Fibroblast of skin of abdomen (primary cell): ENCODE measurements at regions not wholly inside any gene's neighbourhood (a gene's known extent, or its start where the extent isn't known, plus 50 kb on each side); places are given as distances from the start of the nearest gene placed in this dataset.
"Not testable (repeated sequence)": the region's sequence is repeated elsewhere in the genome, so short reads cannot be mapped to it uniquely, and the experiment has no call there.

Source experiments
- DNase-seq: peaks from one replicate; pipeline ENCODE4 v3.0.0-alpha.2; 2013

DNA sequence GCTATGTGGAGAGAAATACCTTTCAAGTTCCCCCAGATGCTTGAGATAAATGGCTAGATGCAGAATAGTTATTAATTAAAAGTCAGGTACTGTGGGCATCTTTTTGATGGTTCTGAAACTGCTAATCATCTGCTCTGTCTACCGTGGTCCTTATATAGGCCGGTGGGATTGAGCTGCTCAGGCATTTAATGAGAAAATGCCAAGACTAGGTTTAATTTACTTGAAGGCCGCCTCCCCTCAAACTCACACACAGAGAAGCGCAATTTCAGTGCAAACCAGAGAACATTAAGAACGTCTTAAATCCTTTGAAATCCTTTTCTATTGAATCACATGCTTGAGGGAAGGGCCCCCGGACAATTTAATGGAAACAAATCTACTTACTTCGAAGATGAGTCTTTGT, 136.4 kb upstream of the CRBN start:
- no peak for DNase-seq

DNA sequence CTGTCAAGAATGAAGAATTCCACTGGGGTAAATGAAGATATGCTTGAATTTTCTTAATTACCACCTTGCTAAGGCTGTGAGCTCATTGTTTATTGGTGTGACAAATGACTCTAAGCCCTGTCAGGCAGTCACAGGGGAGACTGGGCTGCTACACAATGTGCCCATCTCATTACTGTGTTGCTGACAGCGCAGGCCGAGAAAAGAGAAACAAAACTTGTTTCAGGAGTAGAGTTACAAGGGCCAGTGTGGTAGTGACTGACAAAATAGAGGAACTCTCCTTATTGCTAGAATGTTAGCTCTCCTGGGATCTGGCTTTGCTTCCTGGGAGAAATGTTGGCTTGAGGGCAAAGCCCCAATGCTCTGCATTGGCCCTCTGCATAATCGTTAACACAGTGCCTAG, 130.4 kb upstream of the CRBN start:
- no peak for DNase-seq

DNA sequence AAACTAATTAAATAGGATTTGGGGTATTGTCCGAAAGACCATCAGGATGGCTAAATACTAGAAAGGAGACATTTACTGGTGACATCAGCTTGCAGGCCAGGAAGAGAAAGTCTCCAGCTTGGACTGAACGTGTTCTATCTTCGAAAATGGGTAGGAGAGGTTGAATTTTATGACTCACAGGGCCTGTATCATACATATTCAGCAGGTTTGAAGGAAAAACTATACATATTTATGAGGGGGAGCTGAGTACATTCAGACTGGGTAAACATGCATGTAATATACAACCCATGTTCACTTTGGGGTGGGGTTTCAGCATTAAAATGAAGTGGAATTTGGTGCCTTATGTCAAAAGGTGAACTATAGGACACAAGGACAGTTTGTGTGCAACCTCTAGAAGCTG, 129.3 kb upstream of the CRBN start:
- DNase-seq = no peak

DNA sequence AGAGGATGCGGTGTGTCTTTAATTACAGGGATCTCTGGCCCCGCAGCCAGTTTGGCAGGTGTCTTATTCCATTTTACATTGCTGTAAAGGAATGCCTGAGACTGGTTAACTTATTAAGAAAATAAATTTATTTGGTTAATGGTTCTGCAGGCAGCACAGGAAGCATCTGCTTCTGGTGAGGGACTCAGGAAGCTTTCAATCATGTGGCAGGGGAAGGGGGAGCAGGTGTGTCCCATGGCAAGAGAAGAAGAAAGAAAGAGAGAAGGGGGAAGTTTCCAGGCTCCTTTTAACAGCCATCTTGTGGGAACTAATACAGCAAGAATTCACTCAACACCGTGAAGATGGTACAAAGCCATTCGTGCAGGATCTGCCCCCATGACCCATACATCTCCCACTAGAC, 128.0 kb upstream of the CRBN start:
- DNase-seq = no peak

DNA sequence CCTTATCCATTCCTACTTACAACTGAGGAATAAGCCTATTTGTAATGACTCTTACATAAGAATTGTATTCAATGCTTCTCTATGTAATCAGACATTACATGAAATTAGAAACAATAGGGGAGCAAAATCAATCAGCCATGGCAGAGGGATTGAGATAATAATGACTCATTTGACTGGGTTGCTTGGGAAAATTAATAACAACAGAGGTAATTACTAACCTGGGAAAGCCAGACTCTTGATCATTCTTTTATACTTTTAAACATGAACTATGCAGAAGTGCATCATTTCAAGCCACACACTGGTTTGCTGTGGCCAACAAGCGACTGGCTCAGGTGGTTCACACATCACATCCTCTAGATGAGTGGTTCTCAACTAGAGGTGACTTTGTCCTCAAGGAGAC, 126.3 kb upstream of the CRBN start:
- DNase-seq = no peak

DNA sequence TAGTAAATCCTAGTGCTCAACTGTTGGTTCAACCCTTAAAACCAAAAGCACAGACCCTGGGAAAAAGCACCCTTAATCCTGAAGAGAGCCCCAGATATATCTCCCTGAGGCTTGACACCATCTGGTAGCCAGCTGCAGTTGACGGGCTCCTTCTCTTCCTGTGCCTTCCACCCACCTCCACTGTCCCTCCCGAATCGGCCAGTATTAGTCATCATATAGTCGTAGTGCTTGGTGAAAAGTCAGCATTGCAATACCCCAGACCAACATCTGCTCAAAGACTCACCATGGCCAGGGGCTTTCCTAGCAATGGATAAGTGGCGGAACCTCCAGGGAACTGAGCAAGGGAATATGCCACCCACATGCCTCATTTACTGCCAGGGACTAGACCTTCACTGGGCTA, 125.6 kb upstream of the CRBN start:
- DNase-seq = peak; percentile 18

DNA sequence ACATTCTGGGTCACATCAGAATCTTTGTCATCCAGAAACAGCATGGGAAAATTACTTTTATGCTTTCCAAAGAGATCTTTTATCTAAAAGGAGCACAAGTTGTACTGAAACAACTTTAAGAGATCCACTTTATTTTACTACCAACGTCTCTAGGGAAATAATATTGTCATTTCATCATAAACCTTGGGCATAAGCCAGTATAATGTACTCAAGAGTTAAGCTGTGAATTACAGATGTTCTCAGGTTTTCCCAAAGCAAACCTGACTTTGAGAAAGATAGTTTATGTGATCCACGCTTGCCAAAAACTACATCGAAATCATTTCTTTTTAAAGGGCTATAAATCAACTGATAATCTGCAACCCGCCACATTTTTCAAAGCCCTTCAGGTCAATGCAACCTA, 124.1 kb upstream of the CRBN start:
- DNase-seq = no peak

DNA sequence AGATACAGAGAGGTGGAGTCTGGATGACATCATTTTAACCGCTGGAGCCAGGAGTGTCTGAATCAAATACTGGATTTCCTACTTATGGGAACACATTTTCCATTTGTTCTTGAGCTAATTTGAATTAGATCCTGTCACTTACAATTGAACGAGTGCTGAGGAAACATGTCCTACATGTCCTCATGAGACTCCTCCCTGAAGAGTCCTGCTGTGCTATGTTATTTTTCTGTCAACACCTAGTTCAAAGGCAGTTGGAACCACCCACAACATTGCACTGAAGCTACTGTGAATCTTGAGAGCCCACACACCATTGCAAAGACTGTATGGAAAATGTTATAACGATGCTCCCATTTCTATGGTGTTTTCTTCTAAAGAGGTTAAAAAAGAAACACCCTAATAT, 123.5 kb upstream of the CRBN start:
- DNase-seq = no peak

DNA sequence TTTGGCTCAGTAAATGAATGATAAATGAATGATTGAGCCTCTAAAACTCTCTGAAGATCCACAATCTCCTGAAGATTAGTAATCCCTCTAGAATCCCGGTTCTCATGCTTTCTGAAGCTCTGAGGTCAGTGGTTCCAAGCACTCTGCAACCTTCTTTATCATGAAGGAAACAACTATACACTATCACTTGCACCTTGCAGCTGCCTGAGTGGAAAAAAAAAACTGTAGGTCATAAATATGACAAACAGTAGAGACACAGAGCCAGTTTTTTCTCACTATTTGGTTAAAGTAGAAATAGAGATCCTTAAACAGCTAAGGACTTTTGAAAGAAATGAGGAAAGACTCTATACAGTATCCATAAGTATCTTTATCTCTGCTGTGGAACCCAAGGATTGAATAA, 122.0 kb upstream of the CRBN start:
- DNase-seq = no peak

DNA sequence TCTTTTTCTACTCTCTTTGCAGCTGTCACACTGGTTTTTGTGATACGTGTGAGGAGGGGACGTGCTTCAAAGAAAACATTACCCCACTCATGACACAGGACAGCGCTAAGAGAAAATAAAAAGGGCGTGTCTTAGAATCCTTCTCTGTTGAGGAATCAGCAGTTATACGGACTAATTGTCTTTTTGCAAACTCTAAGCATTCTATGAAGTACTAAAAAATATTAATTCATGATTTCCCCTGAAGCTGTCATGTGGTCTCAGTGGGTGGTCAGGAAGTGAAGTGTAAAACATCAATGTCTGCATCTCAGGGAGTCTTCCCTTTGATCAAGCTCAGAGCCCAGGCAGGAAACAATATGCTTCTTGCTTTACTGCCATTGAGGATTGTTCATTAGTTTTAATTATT, 117.5 kb upstream of the CRBN start:
- no peak for DNase-seq

DNA sequence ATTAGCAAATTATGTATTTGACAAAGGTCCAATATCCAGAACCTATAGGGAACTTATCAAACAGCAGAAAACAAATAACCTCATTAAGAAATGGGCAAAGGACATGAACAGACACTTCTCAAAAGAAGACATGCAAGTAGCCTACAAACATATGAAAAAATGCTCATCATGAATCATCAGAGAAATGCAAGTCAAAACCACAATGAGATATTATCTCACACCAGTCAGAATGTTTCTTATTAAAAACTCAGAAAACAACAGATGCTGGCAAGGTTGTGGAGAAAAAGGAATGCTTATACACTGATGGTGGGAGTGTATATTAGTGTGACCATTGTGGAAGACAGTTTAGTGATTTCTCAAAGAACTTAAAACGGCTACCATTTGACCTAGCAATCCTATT, 116.1 kb upstream of the CRBN start:
- no peak for DNase-seq

DNA sequence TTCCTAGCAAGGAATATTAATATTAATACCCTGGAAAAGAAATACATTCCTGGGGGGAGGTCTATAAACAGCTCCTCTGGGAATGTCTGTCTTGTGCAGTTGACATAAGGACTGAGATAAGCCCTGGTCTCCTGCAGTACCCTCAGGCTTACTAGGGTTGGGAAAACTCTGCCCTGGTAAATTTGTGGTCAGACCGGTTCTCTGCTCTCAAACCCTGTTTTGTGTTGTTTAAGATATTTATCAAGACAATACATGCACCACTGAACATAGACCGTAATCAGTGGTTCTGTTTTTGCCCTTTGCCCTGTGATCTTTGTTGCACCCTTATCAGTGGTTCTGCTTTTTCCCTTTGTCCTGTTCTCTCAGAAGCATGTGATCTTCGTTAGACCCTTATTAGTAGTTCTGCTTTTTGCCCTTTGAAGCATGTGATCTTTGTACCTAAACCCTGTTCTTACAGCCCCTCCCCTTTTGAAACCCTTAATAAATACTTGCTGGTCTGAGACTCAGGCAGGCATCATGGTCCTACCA, 112.3 kb upstream of the CRBN start:
- not testable (repeated sequence) for DNase-seq

DNA sequence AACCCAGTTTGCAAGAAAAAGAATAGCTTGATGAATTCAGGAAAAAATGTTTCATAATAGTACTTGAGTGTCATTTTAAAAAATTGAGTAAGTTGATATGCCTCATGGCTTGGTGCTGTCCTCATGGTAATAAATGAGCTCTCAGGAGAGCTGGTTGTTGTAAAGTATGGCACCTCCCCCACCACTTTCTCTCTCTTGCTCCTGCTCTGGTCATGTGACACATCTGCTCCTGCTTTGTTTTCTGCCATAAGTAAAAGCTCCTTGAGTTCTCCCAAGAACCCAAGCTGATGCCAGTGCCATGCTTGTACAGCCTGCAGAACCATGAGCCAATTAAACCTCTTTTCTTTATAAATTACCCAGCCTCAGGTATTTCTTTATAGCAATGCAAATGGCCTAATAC, 108.8 kb upstream of the CRBN start:
- DNase-seq = no peak

DNA sequence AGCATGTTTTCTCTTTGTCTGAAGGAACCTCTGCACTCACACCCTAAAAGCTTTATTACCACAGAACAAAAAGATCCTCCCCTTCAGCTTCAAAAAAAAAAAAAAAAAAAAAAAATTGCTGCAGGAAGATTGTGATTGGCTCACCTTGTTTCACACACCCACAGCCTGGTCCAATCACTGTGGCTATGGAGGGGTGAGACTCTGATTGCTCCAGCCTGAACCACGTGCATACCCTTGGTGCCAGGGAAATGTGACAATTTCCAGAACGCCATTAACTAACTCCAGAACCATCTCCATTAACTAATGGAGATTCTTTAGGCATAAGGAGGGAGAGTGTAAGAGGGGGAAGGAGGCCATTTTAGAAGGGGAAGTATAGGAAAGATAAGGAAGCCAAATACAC, 106.5 kb upstream of the CRBN start:
- no peak for DNase-seq

DNA sequence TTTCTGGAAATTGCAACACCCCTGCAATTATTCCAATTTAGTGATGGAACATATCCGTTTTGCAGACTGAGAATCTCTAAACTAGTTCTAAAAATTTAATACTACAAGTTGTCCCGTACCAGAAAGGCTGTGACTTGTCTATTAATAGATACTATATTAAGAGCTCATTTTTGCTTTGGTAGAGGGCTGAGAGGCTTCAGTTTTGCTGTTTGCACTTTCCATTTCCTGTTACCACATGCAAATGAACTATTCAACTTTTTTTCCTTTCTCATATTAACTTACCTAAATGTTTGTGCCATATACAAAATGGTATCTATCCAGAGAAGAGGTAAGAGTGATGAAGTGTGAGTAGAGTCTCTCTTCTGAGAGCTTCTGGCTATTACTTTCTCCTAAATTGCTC, 101.5 kb upstream of the CRBN start:
- no peak for DNase-seq

DNA sequence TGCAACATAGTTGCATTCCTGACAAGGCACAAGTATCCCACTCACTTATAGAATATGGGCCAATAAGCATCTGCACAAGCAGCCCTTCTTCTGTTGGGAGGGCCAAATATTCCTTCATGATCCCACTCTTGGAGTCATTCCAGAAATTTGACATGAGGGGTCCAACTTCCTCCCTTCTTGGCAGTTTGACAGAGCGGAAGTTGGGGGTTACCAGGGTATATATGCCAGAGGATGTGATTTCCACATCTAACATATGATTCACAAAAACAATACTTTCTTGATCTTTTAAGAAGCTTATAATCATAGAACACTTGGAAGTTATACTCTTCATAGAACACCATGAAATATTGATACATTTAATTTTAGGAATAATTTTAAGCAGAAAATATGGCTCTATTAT, 100.9 kb upstream of the CRBN start:
- DNase-seq = no peak

DNA sequence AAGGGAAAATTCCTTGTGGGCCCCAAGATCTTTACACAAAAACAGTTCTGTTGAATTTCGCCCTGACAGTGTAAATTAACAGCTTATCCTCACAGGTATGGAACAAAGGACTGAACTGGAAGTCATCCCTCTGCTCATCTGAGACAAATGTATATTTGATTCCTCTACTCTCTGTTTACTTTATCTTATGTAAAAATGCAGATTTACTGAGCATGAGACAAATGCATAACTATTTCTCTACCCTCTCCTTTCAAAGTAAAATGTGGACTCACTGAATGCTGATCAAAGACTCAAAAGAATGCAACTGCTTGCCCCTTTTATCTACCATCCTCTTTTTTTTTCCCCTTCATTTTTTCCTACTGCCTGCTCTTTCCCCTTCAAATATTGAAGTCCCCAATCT, 98.6 kb upstream of the CRBN start:
- DNase-seq = no peak

DNA sequence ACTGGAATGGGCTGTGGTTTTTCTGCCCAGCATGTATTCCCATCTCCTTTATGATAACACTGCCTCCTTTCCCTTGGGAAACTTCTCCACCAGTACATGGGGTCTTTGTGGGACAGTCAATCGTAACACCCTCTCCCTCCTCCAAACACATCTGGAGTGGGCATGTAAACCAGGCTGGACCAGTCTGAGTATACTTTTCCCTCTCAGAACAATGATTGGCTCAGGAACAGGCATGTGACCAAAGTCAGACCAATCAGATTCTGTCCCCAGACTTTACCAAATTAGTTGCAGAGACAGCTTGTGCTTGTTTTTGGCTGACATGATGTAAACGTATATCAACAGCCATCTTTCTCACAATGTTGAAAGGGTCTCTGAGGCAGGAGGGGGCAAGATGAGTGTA, 97.1 kb upstream of the CRBN start:
- no peak for DNase-seq

DNA sequence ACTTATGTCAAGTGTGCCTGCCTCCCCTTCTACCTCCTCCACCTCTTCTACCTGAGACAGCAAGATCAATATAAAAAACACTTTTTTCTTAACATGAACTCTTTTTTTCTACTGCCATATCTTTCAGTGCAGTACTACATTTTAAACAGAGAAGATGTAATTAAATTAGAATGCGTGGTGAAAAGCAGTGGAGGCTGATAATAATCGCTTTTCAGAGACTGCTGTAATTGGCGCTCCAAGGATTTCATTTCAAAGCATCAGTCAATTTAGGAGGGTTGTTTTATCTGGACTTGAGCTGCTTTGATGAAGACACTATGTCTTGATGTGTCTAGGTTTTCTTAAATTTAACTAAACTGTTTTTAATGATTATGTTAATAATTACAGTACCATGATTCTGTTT, 85.3 kb upstream of the CRBN start:
- DNase-seq = no peak

DNA sequence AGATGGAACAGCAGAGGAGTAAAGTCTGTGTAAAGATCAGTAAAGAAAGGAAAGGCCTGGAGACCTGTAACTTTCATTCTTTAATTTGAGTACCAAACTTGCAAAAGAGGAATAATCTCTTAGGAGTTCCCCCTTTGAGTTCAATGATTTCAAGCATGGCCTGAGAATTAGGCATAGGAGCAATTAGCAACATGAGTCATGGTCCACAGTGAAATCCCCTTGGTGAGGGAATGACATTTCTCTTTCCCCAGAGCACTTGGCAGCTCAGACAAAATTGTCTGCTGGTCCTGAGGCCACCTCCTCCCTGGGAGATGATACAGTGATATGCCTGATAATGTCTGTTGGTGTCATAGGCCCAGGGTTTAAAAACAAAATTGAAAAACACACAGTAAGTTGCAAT, 81.4 kb upstream of the CRBN start:
- no peak for DNase-seq

DNA sequence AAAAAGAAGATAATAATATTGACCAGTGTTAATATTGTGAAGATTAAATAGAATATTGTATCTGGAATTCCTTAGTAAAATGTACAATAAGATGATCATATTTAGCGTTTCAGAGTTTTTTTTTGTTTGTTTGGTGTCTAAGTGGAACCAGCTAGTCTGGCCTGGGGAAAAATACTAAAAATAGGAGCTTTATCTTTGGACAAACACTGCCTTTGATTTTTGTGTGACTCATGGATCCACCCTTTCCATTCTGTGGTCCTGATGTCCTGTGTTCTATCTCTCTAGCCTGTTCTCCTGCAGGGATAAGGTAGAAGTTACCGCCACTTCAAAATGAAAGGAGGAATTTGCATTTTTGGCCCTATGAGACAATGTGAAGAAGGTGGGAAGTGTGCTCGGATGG, 79.7 kb upstream of the CRBN start:
- no peak for DNase-seq

DNA sequence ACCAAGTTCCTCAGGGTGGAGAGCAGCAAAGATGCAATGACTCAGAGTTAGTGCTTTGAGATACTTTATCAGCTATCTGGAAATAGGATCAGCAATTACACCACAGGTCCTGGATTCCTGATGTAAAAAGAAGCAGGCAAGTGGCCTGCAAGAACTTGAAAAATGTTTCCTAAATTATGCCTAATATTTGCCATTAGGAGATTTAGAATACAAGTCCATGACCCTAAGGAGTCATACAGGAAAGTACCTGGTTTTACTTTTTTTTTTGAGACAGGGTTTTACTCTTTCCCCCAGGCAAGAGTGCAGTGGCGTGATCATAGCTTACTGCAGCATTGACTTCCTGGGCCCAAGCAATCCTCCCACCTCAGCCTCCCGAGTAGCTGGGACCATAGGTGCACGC, 78.8 kb upstream of the CRBN start:
- DNase-seq = no peak

DNA sequence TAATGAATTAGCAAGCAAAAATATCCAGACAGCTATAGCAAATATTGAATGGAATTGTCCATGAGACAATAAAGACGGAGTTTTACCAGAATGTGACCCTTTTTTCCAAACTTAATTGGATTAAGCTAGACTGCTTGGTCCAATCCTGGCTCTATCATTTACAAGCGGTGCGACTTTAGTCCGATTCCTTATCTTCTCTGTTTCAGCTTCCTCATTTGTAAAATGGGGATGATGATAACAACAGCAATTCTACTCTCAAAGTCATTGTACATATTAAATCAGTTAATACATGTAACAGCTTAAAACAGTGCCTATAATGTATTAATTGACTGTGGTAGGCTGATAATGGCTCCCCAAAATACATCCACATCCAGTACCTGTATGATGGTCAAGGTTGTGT, 62.1 kb upstream of the CRBN start:
- DNase-seq = no peak

DNA sequence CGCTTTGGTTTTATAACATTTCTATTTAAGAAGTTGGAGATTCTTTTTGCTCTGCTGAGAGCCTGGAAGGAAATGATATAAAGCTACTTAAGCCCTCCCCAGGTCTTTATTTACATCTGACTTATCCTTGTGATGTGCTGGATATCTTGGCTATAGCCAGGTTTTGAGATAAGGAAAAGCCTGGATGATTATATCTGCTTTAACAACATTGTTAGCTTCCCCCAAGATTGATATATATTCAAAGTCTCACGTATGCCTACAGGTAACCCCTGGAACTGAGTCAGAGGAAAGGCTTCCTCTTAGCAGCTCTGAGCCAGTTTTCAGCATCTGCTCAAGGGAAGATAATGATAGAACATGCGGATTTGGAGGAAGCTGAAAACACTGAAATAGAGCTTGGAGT, 61.5 kb upstream of the CRBN start:
- no peak for DNase-seq

DNA sequence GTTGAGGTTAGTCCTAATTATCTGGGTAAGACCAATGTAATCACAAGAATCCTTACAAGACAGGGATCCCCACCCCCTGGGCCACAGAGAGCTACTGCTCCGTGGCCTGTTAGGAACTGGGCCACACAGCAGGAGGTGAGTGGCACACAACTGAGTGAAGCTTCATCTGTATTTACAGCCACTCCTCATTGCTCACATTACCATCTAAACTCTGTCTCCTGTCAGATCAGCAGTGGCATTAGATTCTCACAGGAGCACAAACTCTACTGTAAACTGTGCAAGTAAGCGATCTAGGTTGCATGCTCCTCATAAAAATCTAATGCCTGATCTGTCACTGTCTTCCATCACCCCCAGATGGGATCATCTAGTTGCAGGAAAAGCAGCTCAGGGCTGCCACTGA, 58.5 kb upstream of the CRBN start:
- no peak for DNase-seq

DNA sequence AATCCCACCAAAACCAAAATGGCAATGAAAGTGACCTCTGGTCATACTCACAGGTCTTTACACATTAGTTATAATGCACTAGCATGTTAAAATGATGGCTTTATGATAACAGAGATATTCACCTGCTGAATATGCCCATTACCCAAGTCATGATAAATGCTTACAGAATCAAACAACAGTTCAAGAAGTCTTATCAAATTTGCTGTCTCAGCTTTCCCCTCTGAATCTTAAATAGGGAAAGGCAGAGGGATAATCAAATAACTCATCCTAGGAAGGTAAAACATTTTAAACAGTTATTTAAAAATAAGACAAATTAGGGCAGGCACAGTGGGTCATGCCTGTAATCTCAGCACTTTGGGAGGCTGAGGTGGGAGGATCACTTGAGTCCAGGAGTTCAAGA, 52.8 kb upstream of the CRBN start:
- no peak for DNase-seq
